HG02763 (cell line): ENCODE measurements at regions not wholly inside any gene's neighbourhood (a gene's known extent, or its start where the extent isn't known, plus 50 kb on each side); places are given as distances from the start of the nearest gene placed in this dataset.

ENCODE experiments used
- ATAC-seq: cut with Tn5 transposase; IDR thresholded peaks from one replicate; pipeline ENCODE4 v1.9.1; 2021; ENCODE audit warnings: mild to moderate bottlenecking, moderate library complexity; ENCODE audit not compliant: unreplicated experiment

DNA sequence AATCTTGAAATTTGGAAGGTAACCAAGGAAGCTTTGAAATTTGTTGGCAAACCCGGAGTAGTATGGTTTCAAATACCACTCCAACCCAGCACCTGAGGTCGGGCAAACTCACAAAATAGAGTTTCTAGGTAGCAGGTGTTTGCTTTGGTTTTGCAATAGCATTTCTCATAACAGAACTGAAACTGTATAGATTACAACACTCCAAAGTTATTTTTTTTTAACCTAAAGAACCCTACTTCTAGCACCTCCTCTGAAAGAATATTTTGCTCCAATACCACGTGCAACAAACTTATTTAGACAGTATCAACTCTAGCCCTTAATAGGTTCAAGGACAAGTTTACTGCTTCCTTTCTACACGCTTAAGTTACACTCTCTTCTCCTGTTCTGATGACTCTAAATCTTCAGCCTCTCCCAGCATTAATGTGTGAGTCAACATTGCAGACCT lies 178.5 kb upstream of the FMN2 start:
- no peak for ATAC-seq

GRCh38 chr1:239914751-239915231 lies 176.9 kb upstream of the FMN2 start:
- ATAC-seq = no peak

- no peak for ATAC-seq
Observed at GRCh38 chr1:239918634-239919033, 173.0 kb upstream of the FMN2 start.

- no peak for ATAC-seq
Observed at GRCh38 chr1:239920214-239920613, 171.5 kb upstream of the FMN2 start.

DNA sequence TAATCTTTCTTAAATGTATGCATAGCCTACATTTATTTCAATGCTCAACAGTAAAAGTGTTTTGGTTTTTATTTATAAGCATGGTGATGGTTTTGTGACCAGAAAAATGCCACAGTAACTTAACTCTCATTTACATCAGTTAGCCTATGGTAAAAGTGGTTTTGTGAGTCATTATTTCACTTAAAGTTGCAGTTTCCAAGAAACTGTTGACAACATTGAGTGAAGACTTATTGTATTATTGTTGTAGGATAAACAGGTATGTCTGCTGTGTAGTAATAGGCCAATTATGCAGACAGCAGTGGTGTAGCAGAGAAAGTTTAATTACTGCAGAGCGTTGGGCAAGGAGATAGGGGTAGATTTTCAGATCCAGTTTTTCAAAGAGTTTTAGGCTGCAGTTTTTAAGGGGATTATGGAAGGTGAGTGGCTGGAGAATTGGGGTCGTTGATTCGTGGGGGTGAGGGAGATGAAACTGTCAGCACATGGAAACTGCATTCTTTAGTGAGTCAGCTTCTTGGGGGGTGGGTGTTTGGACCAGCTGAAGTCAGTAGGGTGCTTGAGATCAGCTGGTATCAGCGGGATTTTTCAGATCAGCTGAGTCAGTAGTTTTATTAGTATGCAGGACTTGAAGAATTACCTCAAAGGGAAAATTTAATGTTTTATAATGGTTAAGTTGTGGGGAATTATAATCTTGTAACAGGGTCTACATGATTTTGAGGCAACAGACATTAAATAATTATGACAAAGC lies 168.7 kb upstream of the FMN2 start:
- no peak for ATAC-seq

DNA sequence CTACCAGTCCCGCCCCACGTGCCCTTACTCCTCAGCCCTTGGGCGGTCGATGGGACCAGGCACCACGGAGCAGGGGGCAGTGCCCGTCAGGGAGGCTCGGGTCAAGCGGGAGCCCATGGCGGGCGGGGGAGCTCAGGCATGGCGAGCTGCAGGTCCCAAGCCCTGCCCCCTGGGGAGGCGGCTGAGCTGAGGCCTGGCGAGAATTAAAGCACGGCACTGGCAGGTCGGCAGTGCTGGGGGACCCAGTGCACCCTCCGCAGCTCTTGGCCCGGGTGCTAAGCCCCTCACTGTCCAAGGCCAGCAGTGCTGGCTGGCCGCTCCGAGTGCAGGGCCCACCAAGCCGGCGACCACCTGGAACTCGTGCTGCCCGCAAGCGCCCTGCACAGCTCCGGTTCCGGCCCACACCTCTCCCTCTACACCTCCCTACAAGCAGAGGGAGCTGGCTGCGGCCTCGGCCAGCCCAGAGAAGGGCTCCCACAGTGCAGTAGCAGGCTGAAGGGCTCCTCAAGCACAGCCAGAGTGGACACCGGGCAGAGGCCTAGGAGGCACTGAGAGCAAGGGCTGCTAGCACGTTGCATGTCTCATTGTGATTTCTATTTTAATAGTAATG lies 166.8 kb upstream of the FMN2 start:
- ATAC-seq = no peak

GRCh38 chr1:239926184-239926583 lies 165.5 kb upstream of the FMN2 start:
- no peak for ATAC-seq

DNA sequence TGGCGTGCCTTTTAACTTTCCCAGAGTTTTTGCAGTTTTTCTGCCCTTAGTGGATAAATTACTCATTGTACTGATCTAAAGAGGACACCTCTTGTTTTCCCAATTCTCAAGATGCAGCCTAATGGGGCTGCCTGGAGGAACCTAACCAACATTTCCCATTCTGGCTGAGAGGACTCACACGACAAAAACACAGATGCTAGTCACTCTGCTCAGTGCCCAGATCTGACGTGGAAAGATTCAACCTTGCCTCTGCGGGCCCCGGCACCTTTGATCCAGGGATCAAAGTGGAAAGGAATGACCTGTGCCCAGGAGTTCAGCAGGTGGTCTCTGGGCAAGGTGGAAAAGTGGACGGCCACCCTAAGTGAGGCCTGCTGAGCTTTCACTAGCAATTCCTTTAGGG lies 162.4 kb upstream of the FMN2 start:
- no peak for ATAC-seq

DNA sequence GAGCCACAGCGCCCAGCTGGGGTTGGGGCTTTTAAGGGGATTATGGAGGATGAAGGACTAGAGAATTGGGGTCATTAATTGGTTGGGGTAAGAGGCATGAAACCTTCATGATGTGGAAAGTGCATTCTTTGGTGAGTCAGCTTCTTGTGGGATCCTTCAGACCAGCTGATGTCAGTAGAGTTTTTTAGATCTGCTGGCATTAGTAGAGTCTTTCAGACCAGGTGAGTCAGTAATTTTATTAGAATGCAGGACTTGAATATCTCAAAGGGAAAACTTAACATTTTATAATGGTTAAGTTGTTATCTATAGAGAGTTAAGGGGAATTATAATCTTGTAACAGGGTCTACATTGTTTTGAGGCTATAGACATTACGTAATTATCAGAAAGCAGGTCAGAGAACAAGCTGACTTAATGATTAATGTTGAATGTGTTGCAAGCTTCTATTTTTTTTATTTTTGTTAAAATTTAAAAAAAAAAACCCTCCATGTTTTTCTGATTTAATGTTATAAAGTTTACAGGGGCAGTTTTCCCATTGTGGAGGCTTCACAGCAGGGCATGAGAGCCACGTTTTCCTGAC lies 160.9 kb upstream of the FMN2 start:
- no peak for ATAC-seq

DNA sequence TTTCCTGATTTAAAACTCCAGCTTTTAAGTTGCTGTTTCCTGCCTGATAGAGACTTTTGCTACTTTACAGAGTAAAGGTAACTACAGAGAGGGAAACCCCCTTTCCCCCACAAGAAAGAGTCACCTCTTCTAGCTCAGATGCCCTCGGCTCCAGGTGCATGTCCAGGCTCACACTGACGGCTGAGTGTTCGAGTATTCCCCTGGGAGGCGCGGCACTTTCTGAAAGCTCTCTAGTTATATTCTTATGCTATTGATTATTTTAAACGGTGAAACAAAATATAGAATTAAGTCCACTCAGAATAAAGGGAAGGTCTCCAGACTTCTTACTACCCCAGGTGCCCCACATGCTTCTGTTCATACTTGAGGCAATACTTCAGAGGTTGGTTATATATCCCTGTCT lies 160.3 kb upstream of the FMN2 start:
- ATAC-seq = no peak

DNA sequence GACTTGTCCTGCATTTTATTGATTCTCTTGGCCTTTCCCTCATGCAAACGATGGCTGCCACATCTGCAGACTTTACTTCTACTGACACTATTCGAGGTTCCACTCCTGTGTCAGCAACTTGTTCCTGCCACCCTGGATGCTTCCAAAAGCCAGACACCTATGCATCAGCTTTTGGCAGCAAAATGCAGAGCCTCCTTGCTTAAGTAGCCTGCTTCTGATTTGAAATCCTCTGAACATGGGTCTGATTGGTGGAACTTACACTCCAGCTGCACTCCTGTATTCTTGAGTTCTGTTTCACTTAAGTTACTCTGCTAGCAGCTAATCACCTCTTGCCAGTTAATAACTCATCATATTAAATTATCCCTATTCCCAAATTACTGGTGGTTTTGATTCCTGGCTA lies 152.1 kb upstream of the FMN2 start:
- no peak for ATAC-seq

- ATAC-seq = no peak
Observed at GRCh38 chr1:239943761-239944160, 147.9 kb upstream of the FMN2 start.

- ATAC-seq = no peak
Observed at GRCh38 chr1:239944666-239945065, 147.0 kb upstream of the FMN2 start.

DNA sequence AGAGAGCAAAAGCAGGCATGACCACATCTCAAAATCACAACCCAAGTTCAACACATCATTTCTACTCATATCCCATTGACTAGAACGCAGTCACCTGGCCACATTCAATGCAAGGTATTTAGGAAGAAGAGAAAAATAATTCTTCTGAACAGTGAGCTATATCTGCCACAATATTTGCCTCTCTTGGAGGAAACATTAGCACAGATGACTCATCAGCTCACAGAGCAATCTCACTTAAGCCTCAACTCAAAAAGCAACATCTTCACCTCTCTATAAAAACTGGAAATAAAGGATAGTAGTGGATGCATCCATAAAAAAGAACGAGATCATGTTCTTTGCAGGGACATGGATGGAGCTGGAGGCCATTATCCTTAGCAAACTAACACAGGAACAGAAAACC lies 143.9 kb upstream of the FMN2 start:
- ATAC-seq = no peak

GRCh38 chr1:239951511-239952140 lies 140.1 kb upstream of the FMN2 start:
- ATAC-seq = peak; percentile 57

DNA sequence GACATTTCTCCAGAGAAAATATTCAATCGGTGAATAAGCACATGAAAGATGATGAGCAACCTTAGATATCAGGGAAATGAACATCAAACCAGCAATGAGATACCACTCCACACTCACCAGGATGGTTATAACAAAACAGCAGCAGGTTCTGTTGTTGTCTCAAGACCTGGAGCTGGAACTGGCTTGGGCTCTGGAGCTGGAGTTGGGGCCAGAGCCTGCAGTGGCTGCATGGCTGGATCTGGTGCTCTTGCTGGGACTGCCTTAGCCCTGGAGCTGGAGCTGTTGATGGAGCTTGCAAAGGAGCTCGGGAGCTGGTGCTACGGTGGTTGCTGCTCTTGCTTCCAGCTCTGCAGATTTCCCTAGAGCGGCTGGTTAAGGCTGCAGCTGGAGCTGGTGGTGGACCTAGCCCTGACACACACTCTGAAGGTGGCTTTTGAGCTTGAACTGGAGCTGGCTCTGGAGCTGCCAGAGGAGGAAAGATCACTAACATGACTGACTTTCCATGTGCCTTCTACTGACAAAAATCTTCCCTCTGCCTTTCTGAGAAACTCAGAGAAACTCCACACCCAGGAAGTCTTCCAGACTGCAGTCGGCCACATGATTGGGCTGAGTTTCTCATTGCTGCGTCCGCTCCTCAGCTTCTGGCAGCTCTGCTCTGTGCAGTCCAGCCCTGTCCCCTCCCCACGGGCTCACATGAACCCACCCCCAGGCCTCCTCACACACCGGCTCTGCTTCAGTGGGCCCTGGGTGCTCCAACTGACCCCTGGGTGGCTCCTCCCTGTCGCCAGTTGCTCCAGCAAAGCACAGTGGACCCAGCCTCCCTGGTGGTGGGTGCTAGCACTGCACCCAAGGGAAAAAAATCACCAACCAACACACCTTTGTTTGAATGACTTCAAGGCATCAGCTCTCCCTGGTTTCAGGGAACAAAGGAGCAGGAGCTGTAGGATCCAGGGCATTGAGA lies 139.1 kb upstream of the FMN2 start:
- ATAC-seq = no peak

DNA sequence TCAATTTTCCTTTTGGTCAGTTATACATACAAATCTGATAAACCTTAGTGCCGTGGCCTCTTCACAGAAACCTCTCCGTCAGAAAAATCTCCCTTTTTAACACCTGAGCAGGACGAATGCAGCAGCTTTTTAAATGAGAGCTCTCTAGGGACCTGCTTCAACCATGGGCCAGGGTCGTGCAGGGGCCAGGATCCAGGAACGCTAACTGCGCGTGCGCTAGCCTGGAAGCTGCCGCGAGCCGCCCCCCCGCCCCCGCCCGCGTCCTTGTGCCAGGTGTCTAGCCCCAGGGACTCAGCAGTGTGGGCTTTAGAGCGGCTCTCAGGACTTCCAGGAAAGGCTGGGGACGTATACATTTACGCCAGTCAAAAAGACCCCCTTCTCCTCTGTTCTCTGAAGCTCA lies 136.8 kb upstream of the FMN2 start:
- ATAC-seq = no peak

DNA sequence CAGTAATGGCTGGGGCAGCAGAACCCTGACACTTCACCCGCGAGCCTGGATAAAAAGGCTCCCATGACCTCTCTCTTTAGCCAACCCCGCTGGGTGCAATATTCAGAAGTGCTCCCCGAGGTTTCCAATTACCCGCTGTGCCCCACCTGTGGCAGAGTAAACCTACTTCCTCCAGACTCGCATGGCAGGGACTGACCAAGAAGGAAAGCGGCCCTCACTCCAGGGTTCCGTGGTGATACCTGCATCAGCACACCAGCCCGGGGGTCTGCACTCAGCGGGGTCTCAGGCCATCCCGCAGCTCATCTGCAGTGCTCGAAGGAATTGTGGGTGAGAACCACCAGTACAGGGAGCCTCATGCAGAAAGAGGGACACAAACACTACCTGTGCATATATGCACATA lies 136.3 kb upstream of the FMN2 start:
- no peak for ATAC-seq

DNA sequence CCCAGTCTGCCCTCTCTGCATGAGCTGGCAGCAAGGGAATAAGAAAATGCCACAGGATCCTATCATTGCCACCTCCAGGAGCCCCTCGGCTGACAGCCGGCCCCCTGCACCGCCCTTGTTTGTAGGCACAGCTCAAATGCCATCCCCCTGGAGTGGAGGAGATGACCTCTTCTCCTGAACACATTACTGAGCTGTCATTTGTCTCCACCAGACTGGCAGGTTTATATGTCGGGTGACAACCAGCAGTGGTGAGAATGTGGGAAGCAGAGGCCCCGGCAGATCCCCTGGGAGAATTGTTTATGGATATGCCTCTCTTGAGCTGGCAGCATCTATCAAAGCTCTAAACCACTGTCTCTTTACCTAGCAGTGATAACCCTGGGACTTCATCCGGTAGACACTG lies 135.4 kb upstream of the FMN2 start:
- ATAC-seq = no peak

- ATAC-seq = no peak
Observed at GRCh38 chr1:239958063-239958462, 133.6 kb upstream of the FMN2 start.

- no peak for ATAC-seq
Observed at GRCh38 chr1:239960366-239960765, 131.3 kb upstream of the FMN2 start.
